Umbilical cord (tissue), 1 donor: ENCODE measurements at regions not wholly inside any gene's neighbourhood (a gene's known extent, or its start where the extent isn't known, plus 50 kb on each side); places are given as distances from the start of the nearest gene placed in this dataset.
"Not testable (repeated sequence)": the region's sequence is repeated elsewhere in the genome, so short reads cannot be mapped to it uniquely, and the experiment has no call there.

Experiments used
- DNase-seq: peaks from one replicate; pipeline ENCODE4 v3.0.0-alpha.2; 2015; ENCODE audit warnings: low spot score

- peak; percentile 13 for DNase-seq
Measured at GRCh38 chr12:131454418-131455217, 256.3 kb upstream of the SFSWAP start.

- DNase-seq = no peak
Measured at GRCh38 chr12:131455218-131455506, 255.7 kb upstream of the SFSWAP start.

- no peak for DNase-seq
Measured at GRCh38 chr12:131455581-131456110, 255.2 kb upstream of the SFSWAP start.

- DNase-seq = no peak
Measured at GRCh38 chr12:131456301-131457027, 254.4 kb upstream of the SFSWAP start.

GRCh38 chr12:131457028-131457310 is 253.9 kb upstream of the SFSWAP start:
- no peak for DNase-seq

- no peak for DNase-seq
Measured at GRCh38 chr12:131457331-131458047, 253.4 kb upstream of the SFSWAP start.

- no peak for DNase-seq
Measured at GRCh38 chr12:131458048-131458374, 252.9 kb upstream of the SFSWAP start.

GRCh38 chr12:131458931-131459772 is 251.7 kb upstream of the SFSWAP start:
- DNase-seq = no peak

GRCh38 chr12:131459773-131460365 is 251.0 kb upstream of the SFSWAP start:
- DNase-seq = no peak

- no peak for DNase-seq
Measured at GRCh38 chr12:131460520-131460919, 250.4 kb upstream of the SFSWAP start.

GRCh38 chr12:131461096-131461495 is 249.8 kb upstream of the SFSWAP start:
- no peak for DNase-seq

- DNase-seq = no peak
Measured at GRCh38 chr12:131463174-131463573, 247.7 kb upstream of the SFSWAP start.

GRCh38 chr12:131464081-131464480 is 246.8 kb upstream of the SFSWAP start:
- no peak for DNase-seq

- no peak for DNase-seq
Measured at GRCh38 chr12:131466306-131466705, 244.6 kb upstream of the SFSWAP start.

GRCh38 chr12:131466932-131467331 is 244.0 kb upstream of the SFSWAP start:
- no peak for DNase-seq

- DNase-seq = no peak
Measured at GRCh38 chr12:131468206-131468605, 242.7 kb upstream of the SFSWAP start.

GRCh38 chr12:131469945-131470344 is 240.9 kb upstream of the SFSWAP start:
- not testable (repeated sequence) for DNase-seq

- DNase-seq = no peak
Measured at GRCh38 chr12:131471271-131471905, 239.5 kb upstream of the SFSWAP start.

GRCh38 chr12:131471946-131472732 is 238.8 kb upstream of the SFSWAP start:
- no peak for DNase-seq

- DNase-seq = no peak
Measured at GRCh38 chr12:131473261-131473660, 237.6 kb upstream of the SFSWAP start.
